GM19351 (cell line): ENCODE measurements at regions not wholly inside any gene's neighbourhood (a gene's known extent, or its start where the extent isn't known, plus 50 kb on each side); places are given as distances from the start of the nearest gene placed in this dataset.
"Not testable (repeated sequence)": the region's sequence is repeated elsewhere in the genome, so short reads cannot be mapped to it uniquely, and the experiment has no call there.

Experiments
- ATAC-seq: cut with Tn5 transposase; IDR thresholded peaks from one replicate; pipeline ENCODE4 v1.9.1; 2021; ENCODE audit warnings: mild to moderate bottlenecking, moderate library complexity; ENCODE audit not compliant: unreplicated experiment

DNA sequence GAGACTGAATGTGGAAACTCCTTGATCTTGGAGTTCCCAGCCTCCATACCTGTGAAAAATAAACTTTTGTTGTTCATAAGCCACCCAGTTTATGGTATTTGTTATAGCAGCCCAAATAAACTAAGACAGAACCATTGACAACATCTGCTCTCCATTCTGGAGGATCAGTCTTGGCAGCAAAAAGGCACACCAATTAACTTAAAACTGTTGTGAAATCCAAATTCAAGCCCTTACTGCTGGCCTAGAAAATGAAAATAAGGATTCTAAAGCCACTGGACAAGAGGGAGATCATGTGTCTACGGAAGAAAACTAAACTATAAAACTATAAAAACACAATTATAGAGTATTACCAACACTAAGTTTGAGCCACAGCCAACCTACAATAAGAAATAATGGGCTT lies 172.1 kb upstream of the RNPC3 start:
- no peak for ATAC-seq

- no peak for ATAC-seq
Observed at GRCh38 chr1:103348136-103348535, 177.4 kb upstream of the RNPC3 start.

GRCh38 chr1:103344930-103345329 lies 180.6 kb upstream of the RNPC3 start:
- no peak for ATAC-seq

GRCh38 chr1:103341377-103341880 lies 184.1 kb upstream of the RNPC3 start:
- peak; percentile 47 for ATAC-seq

DNA sequence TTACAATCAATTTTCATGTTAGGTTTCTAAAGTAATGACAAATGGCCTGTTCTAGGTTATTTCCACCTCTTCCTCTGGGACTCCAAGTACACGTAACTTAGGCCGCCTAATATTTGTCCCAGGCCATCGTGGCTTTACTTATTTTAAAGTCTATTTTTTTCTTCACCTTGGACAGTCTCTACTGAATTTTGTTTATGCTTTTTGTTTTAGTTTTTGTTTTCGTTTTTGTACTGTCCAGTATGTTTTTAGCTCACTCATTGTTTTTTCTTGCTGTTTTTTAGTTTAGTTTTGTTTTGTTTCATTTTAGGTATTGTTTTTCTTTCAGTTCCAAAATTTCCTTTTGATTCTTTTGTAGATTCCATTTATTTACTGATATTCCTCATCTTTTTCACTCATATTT lies 187.7 kb upstream of the RNPC3 start:
- ATAC-seq = no peak

GRCh38 chr1:103336408-103336807 lies 189.1 kb upstream of the RNPC3 start:
- ATAC-seq = no peak

DNA sequence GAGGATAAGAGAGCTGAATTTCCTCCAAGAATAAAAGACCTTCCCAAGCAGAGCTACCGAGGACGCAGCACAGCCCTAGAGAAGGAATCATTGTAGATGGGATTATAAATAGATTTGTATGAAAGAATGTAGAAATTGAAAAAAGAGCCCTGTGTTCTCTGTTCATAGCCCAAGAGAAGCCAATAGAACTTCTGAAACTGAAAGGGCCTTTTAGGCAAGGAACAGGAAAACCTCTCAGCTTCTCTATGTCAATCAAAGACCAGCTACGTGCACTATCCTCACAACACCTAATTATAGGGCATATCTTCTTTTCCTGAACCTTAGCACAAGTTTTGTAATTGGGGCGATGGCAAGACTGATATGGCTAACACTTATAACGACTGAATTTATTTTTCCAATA lies 192.4 kb upstream of the RNPC3 start:
- ATAC-seq = no peak

- peak; percentile 65 for ATAC-seq
Observed at GRCh38 chr1:103327054-103327719, 198.3 kb upstream of the RNPC3 start.

- ATAC-seq = no peak
Observed at GRCh38 chr1:103326595-103326994, 198.9 kb upstream of the RNPC3 start.

DNA sequence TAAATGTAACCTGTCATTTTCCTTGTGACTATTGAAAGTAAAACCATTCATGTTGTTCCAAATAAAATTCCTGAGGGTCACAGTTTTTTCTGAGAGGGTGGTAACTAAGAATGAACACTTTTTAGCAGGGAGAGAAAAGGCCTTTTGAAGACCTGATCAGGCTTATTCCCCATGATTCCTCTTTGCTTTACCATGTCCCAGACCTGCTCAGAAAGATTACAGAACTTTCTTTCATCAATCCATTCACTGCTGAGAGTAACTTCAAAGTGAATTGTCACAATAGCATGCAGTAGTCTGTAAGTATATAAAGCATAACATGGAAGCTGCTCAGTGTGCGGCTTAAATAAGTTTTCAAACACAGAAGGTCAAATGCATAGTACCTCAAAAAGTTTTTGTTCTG lies 201.5 kb upstream of the COL11A1 start:
- no peak for ATAC-seq

GRCh38 chr1:103307751-103308150 lies 199.4 kb upstream of the COL11A1 start:
- ATAC-seq = no peak

DNA sequence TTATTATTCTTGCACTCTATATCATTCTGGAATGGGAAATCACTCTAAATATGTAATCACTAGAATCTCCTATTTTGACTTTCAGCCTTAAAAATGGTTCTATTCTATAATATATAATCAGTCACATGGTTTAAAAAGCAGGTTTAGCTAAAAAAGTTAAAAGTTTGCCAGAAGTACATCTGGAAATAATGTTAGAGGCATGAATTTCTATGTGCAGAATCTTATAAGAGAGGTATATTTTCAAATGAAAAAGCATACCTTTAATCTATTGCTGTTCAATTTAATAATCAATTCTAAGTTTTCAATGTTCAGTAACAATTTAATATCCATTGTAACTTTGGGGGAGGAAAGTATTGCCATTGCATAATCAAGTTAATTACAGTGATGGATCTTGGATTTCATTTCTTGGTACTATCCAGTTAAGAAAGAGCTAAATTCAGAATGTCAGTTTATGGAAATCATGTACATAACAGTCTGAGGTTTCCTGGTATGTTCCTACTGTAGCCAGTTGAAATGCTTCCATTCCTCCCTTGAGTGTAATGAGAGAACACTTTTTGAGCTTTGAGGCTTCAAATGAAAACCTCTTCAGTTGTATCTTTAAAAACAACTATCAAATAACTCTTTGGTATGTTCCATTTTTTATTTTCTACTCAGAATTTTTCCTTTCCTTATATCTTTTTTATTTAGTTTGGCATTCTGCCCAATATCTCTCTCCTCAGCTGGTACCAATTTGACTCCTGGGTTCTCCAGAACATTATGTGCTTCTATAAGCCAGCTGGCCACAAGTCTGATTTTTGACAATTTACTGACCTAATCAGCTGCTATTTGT lies 175.7 kb upstream of the COL11A1 start:
- no peak for ATAC-seq

GRCh38 chr1:103283371-103283770 lies 175.0 kb upstream of the COL11A1 start:
- no peak for ATAC-seq

GRCh38 chr1:103275725-103276124 lies 167.4 kb upstream of the COL11A1 start:
- no peak for ATAC-seq

GRCh38 chr1:103274886-103275285 lies 166.6 kb upstream of the COL11A1 start:
- no peak for ATAC-seq

- ATAC-seq = no peak
Observed at GRCh38 chr1:103273106-103273505, 164.8 kb upstream of the COL11A1 start.

GRCh38 chr1:103271471-103271870 lies 163.1 kb upstream of the COL11A1 start:
- ATAC-seq = not testable (repeated sequence)

- ATAC-seq = no peak
Observed at GRCh38 chr1:103267893-103268292, 159.6 kb upstream of the COL11A1 start.

DNA sequence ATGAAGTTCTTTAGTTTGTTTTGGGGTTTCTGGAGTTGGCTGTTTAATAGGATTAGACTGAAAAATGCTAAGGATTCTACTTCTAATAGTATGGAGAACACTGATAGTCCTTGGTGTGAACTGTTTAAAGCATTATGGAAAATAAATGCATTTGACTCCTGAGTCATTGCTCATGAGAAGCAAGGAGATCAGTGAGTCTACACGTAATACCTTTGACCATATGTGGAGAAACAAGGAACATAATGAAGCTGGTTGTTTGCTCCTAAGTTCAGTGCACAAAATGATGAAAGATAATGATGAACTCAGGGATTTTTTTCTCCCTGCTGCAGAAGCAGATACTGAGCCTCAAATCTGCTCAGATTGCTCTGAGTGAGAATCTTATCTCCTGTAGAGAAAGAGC lies 158.9 kb upstream of the COL11A1 start:
- no peak for ATAC-seq

- no peak for ATAC-seq
Observed at GRCh38 chr1:103266036-103266435, 157.7 kb upstream of the COL11A1 start.

GRCh38 chr1:103265551-103265950 lies 157.2 kb upstream of the COL11A1 start:
- ATAC-seq = no peak

DNA sequence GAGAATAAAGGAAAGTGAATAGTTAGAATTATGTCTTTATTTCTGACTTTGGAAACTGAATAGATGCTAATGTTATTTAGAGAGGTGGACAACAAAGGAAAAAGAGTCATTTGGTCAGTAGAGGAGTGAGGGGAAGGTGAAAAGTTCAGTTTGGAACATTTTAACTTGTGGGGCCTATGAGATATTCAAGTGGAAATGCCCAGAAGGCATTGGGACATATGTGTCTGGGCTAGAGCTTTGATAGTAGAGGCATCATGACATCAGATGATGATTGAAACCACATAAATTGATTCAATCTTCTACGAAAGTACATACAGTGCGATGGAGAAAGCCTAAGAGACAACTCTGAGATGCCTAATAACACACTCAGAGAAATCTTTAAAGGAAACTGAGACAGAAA lies 151.7 kb upstream of the COL11A1 start:
- ATAC-seq = no peak
